ENCODE measurements at regions not wholly inside any gene's neighbourhood (a gene's known extent, or its start where the extent isn't known, plus 50 kb on each side); places are given as distances from the start of the nearest gene placed in this dataset.

DNA sequence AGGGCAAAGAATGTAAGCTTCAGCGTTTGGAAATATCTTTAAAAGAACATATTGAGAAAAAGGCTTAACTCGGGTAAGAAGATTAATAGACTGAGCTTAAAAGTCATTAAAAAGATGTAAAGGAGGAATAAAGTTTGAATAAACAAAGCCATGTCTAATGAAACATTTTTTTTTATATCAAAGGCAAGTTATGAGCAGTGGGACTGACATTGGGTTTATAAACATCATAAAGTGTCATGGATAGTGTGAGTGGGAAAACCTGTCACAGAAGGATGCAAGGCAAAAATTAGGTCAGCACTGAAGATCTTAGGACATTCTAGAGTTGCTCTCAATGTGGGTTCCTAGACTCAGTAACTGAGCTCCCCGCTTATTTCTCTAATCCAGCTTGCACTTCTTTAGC, 438.0 kb upstream of the CDH11 start:
- no peak overlapping the region for H2AFZ ChIP-seq (ENCODE audit: low read length)
- H3K79me1 ChIP-seq (ENCODE audit: low read depth, low read length), result no peaks in the 10 kb centered on the region
- CTCF ChIA-PET (ENCODE audit: partially characterized antibody), result interaction anchor here (0.7 kb wide), 1 partner anchor 26 kb away, joined by 3 read pairs; no protein-coding TSS in a partner anchor
- no peak overlapping the region for H4K5ac ChIP-seq (ENCODE audit: insufficient read length, low read depth, low read length)
- H2AK5ac ChIP-seq (ENCODE audit: low read depth, low read length), result no peak overlapping the region
- H3K23ac ChIP-seq (ENCODE audit: insufficient read length), result no peak overlapping the region
- no peak overlapping the region for H2BK15ac ChIP-seq (ENCODE audit: low read length)
- H4K91ac ChIP-seq (replicated peaks; ENCODE audit: insufficient read length, low read length), result no peak overlapping the region
- no peak for FAIRE-seq
- no peak overlapping the region for H2BK5ac ChIP-seq (ENCODE audit: low read depth, low read length)
- no peak overlapping the region for H3K14ac ChIP-seq (ENCODE audit: insufficient read length)
- DNase-seq (ENCODE audit: low read depth in 1 of 2, low spot score in 2 of 2), result no peak
- H2BK20ac ChIP-seq (ENCODE audit: low read length), result no peak overlapping the region
- peaks cover 0 to 9% of the 10 kb centered on the region in 2 experiments; a peak in 1 of 4 replicates for H3K9me3 ChIP-seq (ENCODE audit: insufficient read depth in 2 of 2, low read depth in 1 of 2, low read length in 1 of 2)
- H2BK120ac ChIP-seq (replicated peaks; ENCODE audit: low read depth, low read length), result no peak overlapping the region
- H3K56ac ChIP-seq (replicated peaks; ENCODE audit: insufficient read length, low read depth, low read length), result no peak overlapping the region
- H2BK12ac ChIP-seq (ENCODE audit: low read depth, low read length), result no peak overlapping the region
- H3K4me2 ChIP-seq (ENCODE audit: insufficient read depth in 1 of 2, low read depth in 2 of 2, low read length in 2 of 2), result no peak overlapping the region
- no peak overlapping the region for H3K27ac ChIP-seq (ENCODE audit: low read depth, low read length)
- TF ChIP-seq RXRA (IDR thresholded peaks at IDR 0.05; ENCODE audit: insufficient read depth, low read depth, low read length), result no peak
- no peak for TF ChIP-seq TAF1 (IDR thresholded peaks at IDR 0.05; ENCODE audit: low read depth, low read length)
- no peak for TF ChIP-seq TBP (IDR thresholded peaks at IDR 0.05; ENCODE audit: low read depth, low read length)
- TF ChIP-seq BCL11A (IDR thresholded peaks at IDR 0.05; ENCODE audit: low read depth in 2 of 2, low read length in 2 of 2), result no peak
- H3K9ac ChIP-seq (replicated peaks in 1 of 4; ENCODE audit: extremely low read depth in 1 of 4, low read depth in 3 of 4, low read length in 3 of 4), result no peak overlapping the region
- no peaks in the 10 kb centered on the region for H4K20me1 ChIP-seq (replicated peaks in 1 of 2; ENCODE audit: control insufficient read depth in 1 of 2, insufficient read depth in 2 of 2, low read length in 2 of 2)
- H3K23me2 ChIP-seq (ENCODE audit: low read depth, low read length), result no peaks in the 10 kb centered on the region
- H3K4me3 ChIP-seq (ENCODE audit: extremely low read depth in 1 of 4, insufficient read depth in 2 of 4, low read depth in 3 of 4, low read length in 4 of 4), result no peak overlapping the region
- no peaks in the 10 kb centered on the region for H3K4me1 ChIP-seq (replicated peaks in 1 of 4; ENCODE audit: control insufficient read depth in 3 of 4, insufficient read depth in 4 of 4, low read length in 3 of 4)
- POLR2A ChIA-PET (ENCODE audit: partially characterized antibody), result no interaction called here
- no peaks in the 10 kb centered on the region for H3K79me2 ChIP-seq (ENCODE audit: control insufficient read depth in 1 of 2, insufficient read depth in 2 of 2, low read length in 2 of 2)
- WGBS, 2 experiments (ENCODE audit: extremely low coverage in 1 of 2, insufficient coverage in 1 of 2, insufficient read length in 1 of 2, insufficient replicate concordance in 2 of 2, low coverage in 1 of 2, low lambda C conversion rate in 2 of 2, missing lambda C conversion rate in 1 of 2), result 98% methylated on average over 3 of the region's 3 CpGs; no CpG with 5 or more reads in 1 of the 2 experiments
- no peak overlapping the region for H3K18ac ChIP-seq (ENCODE audit: extremely low read depth, low read length)
- H3K36me3 ChIP-seq (ENCODE audit: control insufficient read depth in 2 of 4, insufficient read depth in 4 of 4, low read length in 3 of 4), result no peaks in the 10 kb centered on the region
- H3K4ac ChIP-seq (replicated peaks; ENCODE audit: insufficient read length, low read depth, low read length), result no peak overlapping the region
- no peaks in the 10 kb centered on the region for H3K27me3 ChIP-seq (replicated peaks in 1 of 4; ENCODE audit: control insufficient read depth in 3 of 4, extremely low read depth in 1 of 4, insufficient read depth in 3 of 4, low read length in 3 of 4)
- H4K8ac ChIP-seq (ENCODE audit: extremely low read depth, insufficient read depth, low read length), result no peak overlapping the region

All from H1 (cell line).